ENCODE measurements at regions not wholly inside any gene's neighbourhood (a gene's known extent, or its start where the extent isn't known, plus 50 kb on each side); places are given as distances from the start of the nearest gene placed in this dataset.

- TF ChIP-seq CTCF (IDR thresholded peaks at IDR 0.05; ENCODE audit: low read depth, low read length), result no peak
- TF ChIP-seq EZH2phosphoT487 (IDR thresholded peaks at IDR 0.05; ENCODE audit: low read depth), result no peak
These were observed 169.1 kb downstream of the PTEN start for GRCh38 chr10:88032566-88032965.
